Bone marrow (tissue), 2 donors: ENCODE measurements at regions not wholly inside any gene's neighbourhood (a gene's known extent, or its start where the extent isn't known, plus 50 kb on each side); places are given as distances from the start of the nearest gene placed in this dataset.
"Not testable (repeated sequence)": the region's sequence is repeated elsewhere in the genome, so short reads cannot be mapped to it uniquely, and the experiment has no call there.

Experiments
- DNase-seq, 2 donors: peaks; one replicate each; lab custom pipeline; 2025; lab: John Stamatoyannopoulos, UW

DNA sequence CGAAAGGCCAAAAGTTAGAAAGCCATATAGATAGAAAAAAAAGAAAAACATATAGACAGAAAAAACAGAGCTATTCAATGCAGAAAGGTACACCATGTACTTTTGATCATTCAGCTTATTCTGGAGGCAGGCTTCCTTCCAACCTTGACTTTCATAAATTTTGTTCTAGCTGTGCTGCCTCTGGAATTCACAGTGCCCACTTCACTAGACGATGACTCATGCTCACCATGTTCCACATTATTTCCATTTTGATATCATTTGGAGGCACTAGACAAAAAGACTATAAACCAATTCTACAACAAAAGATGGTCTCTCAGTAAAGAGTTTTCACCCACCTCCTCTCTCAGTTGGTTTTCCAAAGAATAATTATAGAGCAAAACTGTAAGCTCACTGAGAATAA, 229.0 kb upstream of the IPO5 start:
- no peak for DNase-seq

GRCh38 chr13:97726664-97727280, 226.7 kb upstream of the IPO5 start:
- no peak for DNase-seq

GRCh38 chr13:97727991-97728390, 225.5 kb upstream of the IPO5 start:
- no peak for DNase-seq

- DNase-seq, result no peak
Observed at GRCh38 chr13:97736436-97736835, 217.0 kb upstream of the IPO5 start.

DNA sequence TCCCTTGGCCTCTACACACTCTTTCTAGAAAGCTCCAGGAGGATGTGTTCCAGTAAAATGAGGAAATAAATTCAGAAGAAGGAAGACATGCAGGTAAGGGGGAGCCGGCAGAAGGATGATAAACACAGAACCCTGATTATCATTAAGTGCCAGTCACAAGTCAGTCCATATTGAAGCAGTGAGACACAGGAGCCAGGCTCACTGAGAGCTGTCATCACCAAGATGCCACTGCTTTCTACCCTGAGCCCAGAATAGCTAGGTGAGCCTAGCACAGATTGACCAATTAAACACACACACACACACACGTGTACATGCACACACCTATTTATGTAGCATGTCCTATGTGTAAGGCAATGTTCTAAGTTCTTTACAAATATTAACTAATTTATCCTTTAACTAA, 211.4 kb upstream of the IPO5 start:
- DNase-seq, result no peak

DNA sequence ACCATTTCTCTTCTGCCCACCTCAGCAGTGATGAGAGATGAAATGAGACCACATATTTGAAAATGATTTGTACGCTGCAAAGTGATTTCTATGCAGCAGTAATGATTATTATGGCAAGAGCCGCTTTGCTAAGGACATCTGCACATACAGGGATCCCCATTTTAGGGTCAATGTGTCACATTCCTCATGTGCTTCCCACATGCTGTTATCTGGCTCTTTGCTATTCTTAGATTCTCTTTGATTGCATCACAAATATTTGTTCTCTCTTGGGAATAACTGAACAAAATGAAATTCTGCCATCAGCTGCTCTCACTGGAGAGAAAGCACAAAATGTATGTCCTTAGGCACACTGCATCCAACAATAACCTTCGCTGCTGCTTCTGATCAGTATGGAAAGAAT, 209.5 kb upstream of the IPO5 start:
- DNase-seq, result no peak

GRCh38 chr13:97746649-97747048, 206.8 kb upstream of the IPO5 start:
- no peak for DNase-seq

DNA sequence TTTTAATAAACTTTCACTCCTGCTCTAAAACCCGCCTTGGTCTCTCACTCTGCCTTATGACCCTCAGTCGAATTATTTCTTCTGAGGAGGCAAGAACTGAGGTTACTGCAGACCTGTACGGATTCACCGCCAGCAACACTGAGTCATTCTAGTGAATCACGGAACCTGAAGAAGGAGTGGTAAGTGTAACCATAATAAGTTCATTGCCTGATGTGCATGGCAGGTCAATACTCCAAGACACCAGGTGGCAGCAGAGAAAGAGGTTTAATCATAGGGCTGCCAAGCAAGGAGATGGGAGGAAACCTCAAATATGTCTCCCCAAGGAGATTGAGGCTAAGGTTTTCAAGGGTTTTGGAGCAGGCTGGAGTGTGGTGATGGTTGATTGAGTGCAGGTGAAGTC, 204.3 kb upstream of the IPO5 start:
- no peak for DNase-seq

GRCh38 chr13:97751477-97751876, 202.0 kb upstream of the IPO5 start:
- DNase-seq, result no peak

DNA sequence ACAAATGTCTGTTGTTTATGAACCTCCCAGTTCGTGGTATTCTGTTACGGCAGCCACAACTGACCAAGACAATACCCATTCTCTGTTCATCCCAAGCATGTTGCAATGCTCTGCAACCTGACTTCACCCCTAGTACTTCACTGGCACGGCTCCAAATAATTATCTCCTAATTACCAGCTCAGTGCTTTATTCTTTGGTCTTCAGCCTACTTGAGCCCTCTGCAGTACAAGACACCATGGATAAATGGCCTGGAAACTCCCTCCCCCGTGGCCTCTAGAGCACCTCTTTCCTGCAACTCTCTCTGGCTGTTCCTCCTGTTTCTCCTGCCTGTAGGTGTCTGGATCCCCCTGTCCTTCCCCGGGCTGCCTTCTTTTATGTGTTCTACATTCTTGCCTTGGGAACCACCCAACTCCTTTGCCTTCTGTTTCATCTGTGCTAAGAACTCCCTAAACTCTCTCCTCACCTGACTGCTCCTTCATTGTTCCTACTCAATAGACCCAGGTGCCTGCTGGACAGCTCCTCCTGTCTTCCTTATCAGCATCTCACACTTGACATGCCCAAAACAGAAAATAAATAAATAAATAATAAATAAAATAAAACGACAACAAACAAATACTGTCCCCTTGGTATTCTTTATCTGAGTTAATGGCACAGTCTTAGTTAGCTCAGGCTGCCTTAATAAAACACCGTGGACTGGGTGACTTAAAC, 200.4 kb upstream of the IPO5 start:
- no peak for DNase-seq

DNA sequence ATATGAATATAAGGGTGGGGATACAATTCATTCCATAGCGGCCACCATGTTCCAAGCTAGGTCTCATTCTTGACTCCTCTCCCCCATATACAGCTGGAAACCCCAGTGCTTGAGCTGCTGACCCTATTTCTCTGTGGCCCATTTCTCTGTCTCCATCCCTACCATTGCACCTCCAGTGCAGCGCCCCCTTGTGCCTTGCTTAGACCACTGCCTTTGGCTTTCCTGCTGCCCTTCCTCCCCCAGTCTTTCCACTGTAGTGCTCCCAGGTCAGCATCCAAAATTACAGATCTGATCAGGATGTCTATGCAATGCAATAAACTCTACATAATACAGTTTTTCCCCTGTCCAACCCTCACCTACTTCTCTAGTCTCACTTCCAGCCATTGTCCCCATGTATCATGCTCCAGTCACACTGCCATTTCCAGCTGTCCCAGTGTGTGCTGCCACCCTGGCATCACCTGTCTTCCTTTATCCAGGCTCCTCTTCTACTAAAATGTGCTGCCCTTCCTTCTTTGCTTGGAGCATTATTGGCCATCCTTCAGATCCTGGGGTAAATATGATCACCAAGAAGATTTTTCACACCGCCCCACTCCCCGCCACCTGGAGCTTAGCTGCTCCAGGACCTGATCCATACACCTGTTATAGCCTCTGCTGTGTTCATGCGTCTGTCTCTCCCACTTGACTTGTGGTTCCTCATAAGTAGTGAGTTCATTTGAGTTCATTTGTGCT, 199.4 kb upstream of the IPO5 start:
- no peak for DNase-seq

- no peak for DNase-seq
Observed at GRCh38 chr13:97757807-97758206, 195.7 kb upstream of the IPO5 start.

- no peak for DNase-seq
Observed at GRCh38 chr13:97758317-97758716, 195.2 kb upstream of the IPO5 start.

DNA sequence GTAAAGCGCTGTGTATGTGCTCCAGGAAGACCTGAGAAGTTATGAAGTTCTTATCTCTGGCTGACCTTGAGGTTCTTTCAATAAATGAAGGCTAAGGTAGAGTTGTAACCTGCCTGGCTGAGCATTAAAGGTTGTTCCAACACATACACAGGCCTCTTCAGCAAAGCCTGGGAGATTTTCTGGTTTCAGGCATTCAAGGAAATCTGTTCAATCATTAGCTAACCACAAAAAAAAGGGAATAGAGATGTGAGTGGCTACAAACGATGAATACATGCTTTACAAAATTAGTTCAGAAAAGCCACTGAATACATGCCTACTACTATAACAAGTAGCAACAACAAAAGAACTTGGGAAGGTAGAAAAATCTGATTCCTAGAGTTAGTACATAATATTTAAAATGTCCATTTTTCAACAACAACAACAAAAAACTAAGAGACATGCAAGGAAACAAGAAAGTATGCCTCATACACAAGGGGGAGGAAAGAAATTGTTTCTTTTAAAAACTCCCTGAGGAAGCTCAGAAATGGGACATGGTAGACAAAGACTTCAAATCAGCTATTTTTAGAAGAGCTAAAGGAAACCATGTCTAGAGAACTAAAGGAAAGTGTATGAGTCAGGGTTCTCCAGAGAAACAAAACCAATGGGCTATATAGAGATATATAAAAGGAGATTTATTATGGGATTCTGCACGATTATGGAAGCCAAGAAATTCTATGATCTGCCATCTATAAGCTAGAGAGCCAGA, 191.5 kb upstream of the IPO5 start:
- DNase-seq, result no peak

- DNase-seq, result no peak
Observed at GRCh38 chr13:97766749-97767148, 186.7 kb upstream of the IPO5 start.

DNA sequence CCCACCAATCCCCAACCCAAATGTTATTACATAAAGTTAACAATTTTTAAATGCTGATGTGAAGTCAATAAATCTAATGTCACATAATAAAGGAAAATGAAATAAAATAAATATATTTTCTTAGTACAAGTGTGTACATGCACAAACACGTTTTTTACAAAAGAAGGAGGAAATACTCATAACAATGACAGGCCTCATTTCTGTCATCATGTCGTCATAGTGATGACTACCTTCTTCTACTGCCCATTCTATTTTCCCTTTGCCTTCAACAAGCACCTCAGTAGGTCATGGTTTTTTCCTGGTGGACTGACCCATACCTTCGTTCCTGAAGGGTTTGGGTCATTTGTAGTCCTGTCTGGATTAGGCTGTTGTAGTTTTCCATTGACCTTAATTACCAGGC, 185.3 kb upstream of the IPO5 start:
- DNase-seq, result no peak

GRCh38 chr13:97770231-97770630, 183.2 kb upstream of the IPO5 start:
- DNase-seq, result not testable (repeated sequence)

DNA sequence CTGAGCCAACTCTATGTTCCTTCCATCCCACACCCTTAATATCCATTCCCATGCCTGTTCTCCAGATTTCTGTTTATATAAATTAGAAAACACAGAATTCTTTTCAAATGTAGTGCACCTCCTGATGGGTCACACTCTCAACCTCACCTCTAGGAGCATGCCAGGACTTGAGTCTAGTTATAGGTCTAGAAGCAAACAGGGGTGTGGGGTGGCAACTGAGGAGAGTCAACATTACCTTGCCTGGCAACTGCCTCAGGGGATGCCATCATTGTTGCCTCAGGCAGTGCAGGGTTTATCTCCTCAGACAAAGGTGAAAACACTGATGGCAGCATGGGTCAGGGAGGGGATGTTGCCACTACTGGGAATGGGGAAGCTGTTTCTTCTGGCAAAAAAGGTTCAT, 181.0 kb upstream of the IPO5 start:
- DNase-seq, result not testable (repeated sequence)

GRCh38 chr13:97774391-97775100, 178.9 kb upstream of the IPO5 start:
- not testable (repeated sequence) for DNase-seq

DNA sequence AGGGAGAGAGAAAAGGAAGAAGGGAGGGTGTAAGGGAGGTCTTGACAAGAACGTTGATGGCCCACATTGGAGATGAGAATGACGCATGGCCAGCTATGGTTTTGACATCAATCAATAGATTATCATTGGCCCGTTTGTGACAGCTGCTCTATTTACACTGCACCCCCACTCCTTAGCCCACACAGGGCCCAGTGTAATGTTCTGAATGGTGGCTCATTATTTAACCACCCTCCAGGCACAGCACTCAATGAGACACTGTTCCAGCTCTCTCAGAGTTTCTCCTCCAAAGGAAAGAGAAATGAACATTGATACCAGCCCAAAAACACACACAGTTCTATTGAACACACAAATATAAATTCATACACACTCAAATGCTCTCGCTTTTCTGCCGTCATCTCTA, 173.0 kb upstream of the IPO5 start:
- no peak for DNase-seq

DNA sequence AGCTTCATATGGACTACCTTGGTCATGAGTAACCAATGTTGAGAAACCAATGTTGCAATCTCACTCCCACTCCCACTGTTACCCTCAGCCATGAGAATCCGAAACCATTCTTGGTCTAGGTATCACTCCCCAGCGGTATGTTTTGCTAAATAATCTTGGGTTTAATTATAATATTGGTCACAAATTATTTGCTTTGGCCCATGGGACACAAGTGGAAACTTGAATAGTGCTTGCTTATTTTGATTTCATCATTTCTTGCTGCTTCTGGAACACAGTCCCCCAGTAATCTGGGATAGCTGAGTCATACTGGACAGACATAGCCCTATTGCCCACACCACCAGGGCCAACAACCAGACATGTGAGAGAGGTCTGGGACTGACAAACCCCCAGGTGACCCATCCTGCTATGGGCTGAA, 171.6 kb upstream of the IPO5 start:
- DNase-seq, result no peak

DNA sequence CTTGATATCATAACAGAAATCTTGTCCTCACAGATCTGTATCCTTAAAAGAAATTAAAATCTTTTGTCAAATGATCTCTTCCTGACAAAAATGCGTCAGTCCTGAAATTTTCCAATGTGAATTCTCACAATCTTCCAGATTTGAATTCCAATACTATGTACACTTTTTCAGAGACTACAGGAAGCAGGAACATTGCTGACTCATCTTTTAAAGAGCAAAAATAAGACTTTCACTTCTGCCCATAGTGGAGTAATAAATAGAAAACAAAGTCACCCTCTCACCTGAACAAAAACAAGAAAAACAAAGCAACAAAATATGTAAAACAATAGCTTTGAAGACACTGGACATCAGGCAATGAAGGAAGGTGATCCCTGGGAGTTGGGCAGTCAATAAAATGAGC, 167.0 kb upstream of the IPO5 start:
- no peak for DNase-seq
